HG03565 (cell line): ENCODE measurements at regions not wholly inside any gene's neighbourhood (a gene's known extent, or its start where the extent isn't known, plus 50 kb on each side); places are given as distances from the start of the nearest gene placed in this dataset.
A peak's percentile ranks its signal among the peaks of the same experiment; 100 is the strongest.
"Not testable (repeated sequence)": the region's sequence is repeated elsewhere in the genome, so short reads cannot be mapped to it uniquely, and the experiment has no call there.

Source experiments
- ATAC-seq: cut with Tn5 transposase; IDR thresholded peaks from one replicate; pipeline ENCODE4 v1.9.1; 2021; ENCODE audit warnings: mild to moderate bottlenecking, moderate library complexity; ENCODE audit not compliant: unreplicated experiment

- no peak for ATAC-seq
These were observed 170.0 kb upstream of the MKLN1 start for GRCh38 chr7:131157530-131158243.

- not testable (repeated sequence) for ATAC-seq
These were observed 169.4 kb upstream of the MKLN1 start for GRCh38 chr7:131158244-131158636.

GRCh38 chr7:131159961-131160361 is 167.7 kb upstream of the MKLN1 start:
- ATAC-seq, result no peak

GRCh38 chr7:131161103-131161502 is 166.6 kb upstream of the MKLN1 start:
- ATAC-seq, result no peak

- ATAC-seq, result no peak
These were observed 163.4 kb upstream of the MKLN1 start for GRCh38 chr7:131164025-131164925.

GRCh38 chr7:131166066-131166465 is 161.6 kb upstream of the MKLN1 start:
- no peak for ATAC-seq

GRCh38 chr7:131170440-131171271 is 157.0 kb upstream of the MKLN1 start:
- no peak for ATAC-seq

GRCh38 chr7:131173145-131173890 is 154.4 kb upstream of the MKLN1 start:
- ATAC-seq, result no peak

GRCh38 chr7:131174391-131174790 is 153.3 kb upstream of the MKLN1 start:
- ATAC-seq, result no peak

- no peak for ATAC-seq
These were observed 152.8 kb upstream of the MKLN1 start for GRCh38 chr7:131174855-131175254.

- no peak for ATAC-seq
These were observed 145.1 kb upstream of the MKLN1 start for GRCh38 chr7:131182446-131183058.

GRCh38 chr7:131183072-131183471 is 144.6 kb upstream of the MKLN1 start:
- no peak for ATAC-seq

- ATAC-seq, result no peak
These were observed 144.0 kb upstream of the MKLN1 start for GRCh38 chr7:131183611-131184119.

GRCh38 chr7:131186816-131187215 is 140.9 kb upstream of the MKLN1 start:
- no peak for ATAC-seq

GRCh38 chr7:131188367-131189339 is 139.0 kb upstream of the MKLN1 start:
- peak; percentile 61 for ATAC-seq

- ATAC-seq, result no peak
These were observed 138.2 kb upstream of the MKLN1 start for GRCh38 chr7:131189488-131189887.

GRCh38 chr7:131190146-131190545 is 137.5 kb upstream of the MKLN1 start:
- no peak for ATAC-seq

- ATAC-seq, result no peak
These were observed 137.1 kb upstream of the MKLN1 start for GRCh38 chr7:131190581-131190980.
